Sigmoid colon (tissue), 6 donors: ENCODE measurements at regions not wholly inside any gene's neighbourhood (a gene's known extent, or its start where the extent isn't known, plus 50 kb on each side); places are given as distances from the start of the nearest gene placed in this dataset.

Experiments
- DNase-seq: peaks from one replicate; pipeline ENCODE4 v3.0.0-alpha.2; 2019
- H3K27ac ChIP-seq, 4 donors: fragments of 200-600 bp; sonication (generic); one replicate each; pipeline ENCODE4 v1.5.1; 2016 to 2019; ENCODE audit warnings: mild to moderate bottlenecking in 1 of 4
- H3K27me3 ChIP-seq, 3 donors: fragments of 200-600 bp; sonication (generic); one replicate each; pipeline ENCODE4 v1.5.1; 2019; ENCODE audit warnings: mild to moderate bottlenecking in 1 of 3
- H3K36me3 ChIP-seq, 4 donors: fragments of 200-600 bp; sonication (generic); one replicate each; pipeline ENCODE4 v1.5.1; 2016 to 2019
- H3K4me1 ChIP-seq, 4 donors: fragments of 200-600 bp; sonication (generic); one replicate each; pipeline ENCODE4 v1.5.1; 2017 to 2019
- H3K4me3 ChIP-seq, 4 donors: fragments of 200-600 bp; sonication (generic); one replicate each; pipeline ENCODE4 v1.5.1; 2017 to 2019; ENCODE audit warnings: mild to moderate bottlenecking in 2 of 4, moderate library complexity in 1 of 4
- H3K9me3 ChIP-seq, 4 donors: fragments of 200-600 bp in 3 of 4; sonication (generic) in 3 of 4; one replicate each; pipeline versions ENCODE4 v1.5.1 to v1.6.1; 2013 to 2019
- CTCF ChIP-seq, 4 experiments: fragments of 450-650 bp in 3 of 4; fragments of 200-600 bp in 1 of 4; IDR thresholded peaks; one replicate each; pipeline ENCODE4 v1.5.1; 2016 to 2019; ENCODE audit warnings: antibody characterized with exemption in 4 of 4, mild to moderate bottlenecking in 3 of 4, moderate library complexity in 2 of 4
- EP300 ChIP-seq, 4 donors: sonication (generic); formaldehyde crosslinking; IDR thresholded peaks; one replicate each; pipeline ENCODE4 v1.6.1; 2017; ENCODE audit warnings: antibody characterized with exemption in 4 of 4
- POLR2A ChIP-seq, 2 donors: fragments of 450-650 bp; IDR thresholded peaks; one replicate each; pipeline ENCODE4 v1.6.1; 2016; ENCODE audit warnings: antibody characterized with exemption in 2 of 2, mild to moderate bottlenecking in 2 of 2, moderate library complexity in 2 of 2
- POLR2AphosphoS5 ChIP-seq, 4 donors: sonication (generic); formaldehyde crosslinking; IDR thresholded peaks; one replicate each; pipeline ENCODE4 v1.6.1; 2017; ENCODE audit warnings: antibody characterized with exemption in 4 of 4
- WGBS, 2 donors: extraction: QIAGEN DNeasy Blood & Tissue Kit; methylation state at CpG; one replicate each; pipeline ENCODE4 v1.1.7; 2013; 5-methylcytosine and 5-hydroxymethylcytosine counted together
- intact Hi-C: fragments of 100-400 bp; cut with DNase I; formaldehyde crosslinking; loops from one replicate; pipeline ENCODE4 v1.15.1; 2023
- donor health status: healthy with polysubstance abuse.
- donor health status: healthy.

- Histone ChIP-seq H3K4me3 (no peak overlapping the region), H3K27ac (no peak overlapping the region), H3K4me1 (no peaks in the 10 kb centered on the region), H3K27me3 (no peaks in the 10 kb centered on the region), H3K36me3 (no peaks in the 10 kb centered on the region), H3K9me3 (no peaks in the 10 kb centered on the region)
- TF ChIP-seq CTCF (IDR thresholded peaks at IDR 0.05) (no peak), EP300 (IDR thresholded peaks at IDR 0.05) (no peak), POLR2A (IDR thresholded peaks at IDR 0.05) (no peak), POLR2AphosphoS5 (IDR thresholded peaks at IDR 0.05) (no peak)
- intact Hi-C loops: loop anchor here (10.0 kb wide), 1 partner anchor 228 kb away; no protein-coding TSS in a partner anchor
- DNase-seq: no peak
- WGBS, 2 donors: 72 to 74% methylated on average over 6 of the region's 6 CpGs
Observed at GRCh38 chr1:10852486-10852885, 56.0 kb upstream of the CASZ1 start.

- H3K27me3 ChIP-seq: no peaks in the 10 kb centered on the region
- no peak for TF ChIP-seq POLR2A (IDR thresholded peaks at IDR 0.05)
- TF ChIP-seq POLR2AphosphoS5 (IDR thresholded peaks at IDR 0.05): no peak
- TF ChIP-seq CTCF (IDR thresholded peaks at IDR 0.05): no peak
- TF ChIP-seq EP300 (IDR thresholded peaks at IDR 0.05): no peak
- H3K9me3 ChIP-seq: no peaks in the 10 kb centered on the region
- no peaks in the 10 kb centered on the region for H3K36me3 ChIP-seq
- 78 to 97% methylated on average over 6 of the region's 6 CpGs for WGBS, 2 donors
- DNase-seq: no peak
- H3K4me1 ChIP-seq: no peaks in the 10 kb centered on the region
- H3K4me3 ChIP-seq: no peak overlapping the region
- intact Hi-C loops: loop anchor here (10.0 kb wide), 1 partner anchor 228 kb away; no protein-coding TSS in a partner anchor
- no peak overlapping the region for H3K27ac ChIP-seq
Observed at GRCh38 chr1:10852998-10853520, 56.6 kb upstream of the CASZ1 start.

- no peaks in the 10 kb centered on the region for H3K36me3 ChIP-seq
- H3K4me3 ChIP-seq: no peak overlapping the region
- TF ChIP-seq CTCF (IDR thresholded peaks at IDR 0.05) (no peak), POLR2AphosphoS5 (IDR thresholded peaks at IDR 0.05) (no peak), EP300 (IDR thresholded peaks at IDR 0.05) (no peak), POLR2A (IDR thresholded peaks at IDR 0.05) (no peak)
- H3K9me3 ChIP-seq: no peaks in the 10 kb centered on the region
- DNase-seq: no peak
- H3K27ac ChIP-seq: no peak overlapping the region
- intact Hi-C loops: loop anchor here (10.0 kb wide), 1 partner anchor 229 kb away; no protein-coding TSS in a partner anchor
- no peaks in the 10 kb centered on the region for H3K4me1 ChIP-seq
- 89 to 93% methylated on average over 2 of the region's 2 CpGs for WGBS, 2 donors
- H3K27me3 ChIP-seq: no peaks in the 10 kb centered on the region
Observed at GRCh38 chr1:10853701-10854100, 57.3 kb upstream of the CASZ1 start.

- WGBS, 2 donors: 94 to 96% methylated on average over 10 of the region's 10 CpGs
- no peak for TF ChIP-seq EP300 (IDR thresholded peaks at IDR 0.05)
- Histone ChIP-seq H3K36me3 (no peaks in the 10 kb centered on the region), H3K9me3 (no peaks in the 10 kb centered on the region), H3K4me3 (no peak overlapping the region), H3K27ac (no peak overlapping the region), H3K4me1 (no peaks in the 10 kb centered on the region), H3K27me3 (no peaks in the 10 kb centered on the region)
- intact Hi-C loops: loop anchor here (10.0 kb wide), 1 partner anchor 230 kb away; no protein-coding TSS in a partner anchor
- DNase-seq: no peak
Observed at GRCh38 chr1:10854856-10855459, 58.5 kb upstream of the CASZ1 start.

GRCh38 chr1:10856176-10856683, 59.8 kb upstream of the CASZ1 start:
- TF ChIP-seq POLR2AphosphoS5 (IDR thresholded peaks at IDR 0.05) (no peak), CTCF (IDR thresholded peaks at IDR 0.05) (no peak), EP300 (IDR thresholded peaks at IDR 0.05) (no peak), POLR2A (IDR thresholded peaks at IDR 0.05) (no peak)
- Histone ChIP-seq H3K4me1 (no peaks in the 10 kb centered on the region), H3K27ac (no peak overlapping the region), H3K4me3 (no peak overlapping the region), H3K27me3 (no peaks in the 10 kb centered on the region), H3K9me3 (no peaks in the 10 kb centered on the region), H3K36me3 (no peaks in the 10 kb centered on the region)
- intact Hi-C loops: loop anchor here (10.0 kb wide), 1 partner anchor 231 kb away; no protein-coding TSS in a partner anchor
- no peak for DNase-seq
- 35 to 62% methylated on average over 16 of the region's 16 CpGs for WGBS, 2 donors
